ENCODE measurements at regions not wholly inside any gene's neighbourhood (a gene's known extent, or its start where the extent isn't known, plus 50 kb on each side); places are given as distances from the start of the nearest gene placed in this dataset.

DNA sequence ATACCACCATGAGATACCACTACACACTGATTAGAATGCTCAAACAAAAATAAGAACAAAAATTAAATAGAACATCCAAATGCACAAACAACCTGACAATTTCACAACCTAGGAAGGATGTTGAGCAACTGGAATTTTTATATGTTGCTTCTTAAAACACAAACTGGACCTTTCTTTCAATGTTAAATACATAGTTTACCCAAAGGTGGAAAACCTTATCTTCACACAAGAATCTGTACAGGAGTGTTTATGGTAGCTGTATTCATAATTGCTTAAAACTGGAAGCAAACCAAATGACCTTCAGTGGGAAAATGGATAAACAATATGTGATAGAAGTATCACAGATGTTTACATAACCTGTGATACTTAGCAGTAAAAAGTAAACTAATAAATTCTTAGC is 573.8 kb downstream of the MAGEB5 start:
- TF ChIP-seq, protein P1, sequence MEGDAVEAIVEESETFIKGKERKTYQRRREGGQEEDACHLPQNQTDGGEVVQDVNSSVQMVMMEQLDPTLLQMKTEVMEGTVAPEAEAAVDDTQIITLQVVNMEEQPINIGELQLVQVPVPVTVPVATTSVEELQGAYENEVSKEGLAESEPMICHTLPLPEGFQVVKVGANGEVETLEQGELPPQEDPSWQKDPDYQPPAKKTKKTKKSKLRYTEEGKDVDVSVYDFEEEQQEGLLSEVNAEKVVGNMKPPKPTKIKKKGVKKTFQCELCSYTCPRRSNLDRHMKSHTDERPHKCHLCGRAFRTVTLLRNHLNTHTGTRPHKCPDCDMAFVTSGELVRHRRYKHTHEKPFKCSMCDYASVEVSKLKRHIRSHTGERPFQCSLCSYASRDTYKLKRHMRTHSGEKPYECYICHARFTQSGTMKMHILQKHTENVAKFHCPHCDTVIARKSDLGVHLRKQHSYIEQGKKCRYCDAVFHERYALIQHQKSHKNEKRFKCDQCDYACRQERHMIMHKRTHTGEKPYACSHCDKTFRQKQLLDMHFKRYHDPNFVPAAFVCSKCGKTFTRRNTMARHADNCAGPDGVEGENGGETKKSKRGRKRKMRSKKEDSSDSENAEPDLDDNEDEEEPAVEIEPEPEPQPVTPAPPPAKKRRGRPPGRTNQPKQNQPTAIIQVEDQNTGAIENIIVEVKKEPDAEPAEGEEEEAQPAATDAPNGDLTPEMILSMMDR (IDR thresholded peaks at IDR 0.05), result no peak
- TF ChIP-seq EZH2 (IDR thresholded peaks at IDR 0.05; ENCODE audit: borderline replicate concordance, insufficient read depth, low read depth, low read length, poor library complexity, severe bottlenecking), result no peak
